SU-DHL-6 (cell line): ENCODE measurements at regions not wholly inside any gene's neighbourhood (a gene's known extent, or its start where the extent isn't known, plus 50 kb on each side); places are given as distances from the start of the nearest gene placed in this dataset.

ENCODE experiments used
- CTCF ChIP-seq: fragments of 200-600 bp; sonication (generic); IDR thresholded peaks from one replicate; pipeline ENCODE4 v1.5.1; 2017; ENCODE audit warnings: antibody characterized with exemption, mild to moderate bottlenecking, low read length, moderate library complexity; ENCODE audit not compliant: insufficient read depth, poor library complexity, severe bottlenecking
- EZH2phosphoT487 ChIP-seq: fragments of 200-600 bp; sonication (generic), shearing (Covaris generic); conservative IDR thresholded peaks from 2 replicates; pipeline ENCODE4 v1.6.1; 2018; ENCODE audit warnings: mild to moderate bottlenecking, antibody characterized with exemption, low read length, moderate library complexity, mixed read lengths

GRCh38 chr15:29986946-29987345, 95.8 kb upstream of the GOLGA8J start:
- TF ChIP-seq CTCF (no peak), EZH2phosphoT487 (no peak)
